Lower lobe of right lung (tissue), 2 donors: ENCODE measurements at regions not wholly inside any gene's neighbourhood (a gene's known extent, or its start where the extent isn't known, plus 50 kb on each side); places are given as distances from the start of the nearest gene placed in this dataset.
"Not testable (repeated sequence)": the region's sequence is repeated elsewhere in the genome, so short reads cannot be mapped to it uniquely, and the experiment has no call there.

Source experiments
- ATAC-seq, 2 donors: fragments of 200-7000 bp; cut with Tn5 transposase; one replicate each; pipeline ENCODE4 v1.9.1; 2020 to 2022; ENCODE audit warnings: mild to moderate bottlenecking in 2 of 2, moderate library complexity in 2 of 2
- DNase-seq: peaks from one replicate; pipeline ENCODE4 v3.0.0-alpha.2; 2020
- H3K27ac ChIP-seq: fragments of 200-600 bp; one replicate; pipeline ENCODE4 v1.8.0; 2022
- H3K27me3 ChIP-seq: fragments of 200-600 bp; one replicate; pipeline ENCODE4 v1.8.0; 2022; ENCODE audit warnings: low read depth
- H3K36me3 ChIP-seq: fragments of 200-600 bp; one replicate; pipeline ENCODE4 v1.8.0; 2022; ENCODE audit warnings: mild to moderate bottlenecking
- H3K4me1 ChIP-seq: fragments of 200-600 bp; one replicate; pipeline ENCODE4 v1.8.0; 2022
- H3K4me3 ChIP-seq: fragments of 200-600 bp; one replicate; pipeline ENCODE4 v1.8.0; 2022; ENCODE audit warnings: mild to moderate bottlenecking
- H3K9me3 ChIP-seq: fragments of 200-600 bp; one replicate; pipeline ENCODE4 v1.8.0; 2022
- CTCF ChIP-seq: fragments of 200-600 bp; IDR thresholded peaks from one replicate; pipeline ENCODE4 v1.8.0; 2022; ENCODE audit warnings: antibody characterized with exemption, mild to moderate bottlenecking
- intact Hi-C: fragments of 100-400 bp; cut with DNase I; formaldehyde crosslinking; loops from one replicate; pipeline ENCODE4 v1.11.0; 2022
- donor health status: DM: no; HTN: yes; CAD: no; lungs with severe emphysema.

DNA sequence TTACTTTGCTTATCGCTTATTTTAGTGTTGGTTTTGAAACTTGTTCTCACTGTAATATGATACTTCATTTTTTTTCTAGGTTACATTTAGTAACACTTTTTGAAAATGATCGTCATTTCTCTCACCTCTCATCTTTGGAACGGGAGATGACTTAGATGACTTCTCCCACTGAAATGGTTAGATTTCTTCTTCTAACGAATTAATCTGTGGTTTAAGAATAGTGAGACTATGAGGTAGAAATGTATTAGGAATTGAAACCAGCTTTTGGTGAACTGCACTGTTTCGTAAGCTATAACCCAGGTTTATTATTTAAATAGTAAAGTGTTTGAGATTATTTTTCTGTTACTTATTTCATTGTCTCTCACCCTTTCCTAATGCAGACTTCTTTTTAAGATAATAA, 93.7 kb downstream of the PRR15 start:
- H3K4me3 ChIP-seq = no peak overlapping the region
- intact Hi-C loops = no loop called here

DNA sequence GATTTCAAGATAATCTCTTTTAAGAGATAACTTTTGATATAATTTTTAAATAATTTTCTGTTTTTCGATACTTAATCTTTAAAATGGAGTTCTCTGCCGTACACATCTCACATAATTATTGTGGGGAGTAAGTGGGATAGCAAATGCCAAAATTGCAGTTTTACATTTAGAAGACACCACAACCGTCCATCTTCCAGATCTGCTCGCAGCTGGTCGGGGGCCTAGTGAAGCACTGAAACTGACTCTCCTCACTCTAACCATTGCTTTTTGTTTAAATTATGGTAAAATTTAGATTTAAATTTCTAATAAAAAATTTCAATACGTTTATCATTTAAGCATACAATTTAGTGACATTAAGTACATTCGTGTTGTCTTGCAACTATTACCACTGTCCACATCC, 94.2 kb downstream of the PRR15 start:
- no peak for TF ChIP-seq CTCF
- Histone ChIP-seq H3K36me3 (no peaks in the 10 kb centered on the region), H3K4me1 (no peaks in the 10 kb centered on the region), H3K4me3 (no peak overlapping the region), H3K9me3 (no peaks in the 10 kb centered on the region), H3K27me3 (no peaks in the 10 kb centered on the region), H3K27ac (no peak overlapping the region)
- intact Hi-C loops = no loop called here
- ATAC-seq (no peak), DNase-seq (no peak)

More for the DNA sequence above, 93.7 kb downstream of the PRR15 start:
- no peaks in the 10 kb centered on the region for H3K27me3 ChIP-seq
- no peaks in the 10 kb centered on the region for H3K9me3 ChIP-seq
- ATAC-seq = no peak
- no peak overlapping the region for H3K27ac ChIP-seq
- no peaks in the 10 kb centered on the region for H3K36me3 ChIP-seq
- DNase-seq = no peak
- no peaks in the 10 kb centered on the region for H3K4me1 ChIP-seq
- no peak for TF ChIP-seq CTCF

DNA sequence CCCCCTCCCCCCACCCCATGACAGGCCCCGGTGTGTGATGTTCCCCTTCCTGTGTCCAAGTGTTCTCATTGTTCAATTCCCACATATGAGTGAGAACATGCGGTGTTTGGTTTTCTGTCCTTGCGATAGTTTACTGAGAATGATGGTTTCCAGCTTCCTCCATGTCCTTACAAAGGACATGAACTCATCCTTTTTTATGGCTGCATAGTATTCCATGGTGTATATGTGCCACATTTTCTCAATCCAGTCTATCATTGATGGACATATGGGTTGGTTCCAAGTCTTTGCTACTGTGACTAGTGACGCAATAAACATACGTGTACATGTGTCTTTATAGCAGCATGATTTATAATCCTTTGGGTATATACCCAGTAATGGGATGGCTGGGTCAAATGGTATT, 95.6 kb downstream of the PRR15 start:
- ATAC-seq, H3K27ac ChIP-seq, H3K4me3 ChIP-seq, intact Hi-C loops, H3K9me3 ChIP-seq, H3K36me3 ChIP-seq, H3K4me1 ChIP-seq, DNase-seq, H3K27me3 ChIP-seq: not testable (repeated sequence)

DNA sequence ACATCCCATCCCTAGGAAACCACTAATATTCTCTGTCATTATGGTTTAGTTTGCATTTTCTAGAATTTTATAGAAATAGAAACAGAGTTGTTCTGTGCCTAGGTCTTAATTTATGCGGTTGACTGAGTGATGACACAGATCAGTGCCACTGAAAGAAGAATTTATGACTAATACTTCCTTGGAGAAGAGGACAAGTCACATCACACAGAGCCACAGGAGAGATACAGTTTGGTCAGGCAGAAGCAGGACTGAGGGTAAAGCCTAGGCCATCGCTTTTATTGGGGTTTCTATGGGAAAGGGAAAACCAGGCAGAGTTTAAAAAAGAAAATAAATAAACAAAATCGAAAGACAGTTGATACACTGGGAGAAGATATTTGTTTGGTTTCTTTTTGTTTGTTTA, 99.3 kb downstream of the PRR15 start:
- H3K27ac ChIP-seq, H3K9me3 ChIP-seq, H3K36me3 ChIP-seq, H3K4me1 ChIP-seq, ATAC-seq, DNase-seq, intact Hi-C loops, H3K4me3 ChIP-seq, H3K27me3 ChIP-seq: not testable (repeated sequence)

DNA sequence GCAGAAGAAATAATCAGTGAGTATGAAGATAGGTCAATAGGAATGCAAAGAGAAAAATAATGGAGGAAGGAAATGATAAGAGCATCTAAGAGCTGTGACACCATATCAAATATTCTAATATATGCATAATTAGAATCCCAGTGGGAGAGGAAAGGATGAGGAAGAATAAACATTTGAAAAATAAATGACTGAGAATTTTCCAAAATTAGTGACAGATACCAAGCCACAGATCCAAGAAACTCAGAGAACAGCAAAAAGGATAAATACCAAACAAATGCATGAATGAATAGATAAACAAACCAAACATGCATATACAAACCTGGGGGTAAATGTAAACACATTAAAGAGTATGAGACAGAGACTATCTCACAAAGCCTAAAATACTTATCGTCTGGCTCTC, 101.4 kb downstream of the PRR15 start:
- H3K4me3 ChIP-seq, H3K27me3 ChIP-seq, H3K4me1 ChIP-seq, intact Hi-C loops, H3K36me3 ChIP-seq, H3K27ac ChIP-seq, ATAC-seq, DNase-seq, H3K9me3 ChIP-seq: not testable (repeated sequence)

GRCh38 chr7:29667096-29667669, 103.5 kb downstream of the PRR15 start:
- H3K27me3 ChIP-seq, H3K27ac ChIP-seq, H3K4me3 ChIP-seq, H3K4me1 ChIP-seq, DNase-seq, H3K9me3 ChIP-seq, ATAC-seq, intact Hi-C loops, H3K36me3 ChIP-seq: not testable (repeated sequence)

DNA sequence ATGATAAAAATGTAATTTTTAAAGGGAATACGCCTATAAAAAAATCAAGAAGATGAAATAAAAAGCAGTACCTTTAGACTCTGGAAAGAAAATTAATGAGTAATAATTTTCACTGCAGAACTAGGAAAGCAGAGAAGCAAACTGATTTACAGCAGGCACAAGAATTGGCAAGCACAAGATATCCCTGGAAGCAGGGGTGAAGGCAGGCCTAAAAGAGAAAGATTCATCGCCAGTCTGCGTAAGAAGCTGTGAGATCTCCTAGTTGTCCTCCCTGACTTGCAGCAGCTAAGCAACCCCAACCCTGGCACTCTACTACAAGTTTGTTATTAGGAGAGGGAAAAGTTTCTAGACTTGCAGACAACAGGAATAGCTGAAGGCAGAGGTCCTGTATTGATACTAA, 107.7 kb downstream of the PRR15 start:
- intact Hi-C loops, H3K4me3 ChIP-seq, H3K4me1 ChIP-seq, H3K9me3 ChIP-seq, ATAC-seq, H3K36me3 ChIP-seq, DNase-seq, H3K27me3 ChIP-seq, H3K27ac ChIP-seq: not testable (repeated sequence)

DNA sequence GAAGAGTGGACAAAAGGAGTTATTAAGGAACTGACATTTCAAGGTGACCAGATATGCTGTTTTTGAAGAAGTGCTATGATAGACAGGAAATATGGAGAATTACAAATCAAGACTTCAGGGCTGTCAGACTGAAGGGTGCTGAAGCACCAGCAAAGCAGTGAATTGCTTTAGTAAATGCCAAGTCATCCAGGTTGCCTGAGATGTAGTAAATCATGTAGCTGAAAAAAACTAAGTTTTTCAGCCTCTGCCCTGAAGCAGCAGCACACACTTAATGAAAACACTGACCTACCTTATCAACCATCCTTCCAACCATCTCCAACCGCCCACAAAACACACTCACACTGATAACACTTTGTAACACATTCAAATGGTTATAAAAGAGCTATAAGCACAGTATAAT, 110.0 kb downstream of the PRR15 start:
- H3K4me3 ChIP-seq, H3K4me1 ChIP-seq, DNase-seq, H3K27me3 ChIP-seq, H3K27ac ChIP-seq, H3K36me3 ChIP-seq, intact Hi-C loops, H3K9me3 ChIP-seq, ATAC-seq: not testable (repeated sequence)

GRCh38 chr7:29674626-29675025, 111.0 kb downstream of the PRR15 start:
- DNase-seq, ATAC-seq, H3K27ac ChIP-seq, intact Hi-C loops, H3K36me3 ChIP-seq, H3K4me3 ChIP-seq, H3K4me1 ChIP-seq, H3K9me3 ChIP-seq, H3K27me3 ChIP-seq: not testable (repeated sequence)

DNA sequence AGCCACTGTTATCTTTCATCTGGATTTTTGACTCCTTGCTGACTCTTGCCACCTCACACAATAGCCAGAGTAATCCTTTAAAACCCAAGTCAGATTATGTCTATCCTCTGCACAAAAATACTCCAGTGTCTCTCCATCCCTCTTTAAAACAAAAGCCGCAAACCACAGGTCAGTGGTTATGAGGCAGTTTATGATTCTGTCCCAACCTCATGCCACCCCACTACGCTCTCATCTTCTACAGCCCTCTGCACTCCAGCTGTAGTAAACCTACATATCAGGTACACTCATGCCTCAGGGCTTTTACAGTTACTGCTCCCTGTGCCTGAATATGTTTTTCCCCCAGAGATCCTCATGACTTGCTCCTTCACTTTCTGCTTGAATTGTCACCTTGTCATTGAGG, 113.6 kb downstream of the PRR15 start:
- H3K27ac ChIP-seq, H3K4me1 ChIP-seq, H3K4me3 ChIP-seq, H3K27me3 ChIP-seq, H3K9me3 ChIP-seq, intact Hi-C loops, DNase-seq, ATAC-seq, H3K36me3 ChIP-seq: not testable (repeated sequence)

DNA sequence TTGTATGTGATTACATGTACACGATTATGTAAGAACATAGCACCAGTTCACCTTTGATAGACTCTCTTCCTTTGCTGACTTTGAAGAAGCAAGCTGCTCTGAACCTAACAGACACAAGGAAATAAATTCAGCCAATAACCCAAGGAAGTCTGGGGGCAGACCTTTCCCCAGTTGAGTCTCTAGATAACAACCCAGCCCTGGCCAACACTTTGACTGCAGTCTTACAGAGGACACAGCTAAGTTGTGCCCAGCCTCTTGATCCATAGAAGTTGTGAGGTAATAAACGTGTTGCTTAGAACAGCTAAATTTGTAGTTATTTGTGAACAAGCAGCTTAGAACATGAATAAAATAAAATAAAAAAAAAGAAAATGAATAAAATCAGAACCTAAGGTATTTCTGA, 116.3 kb downstream of the PRR15 start:
- H3K27me3 ChIP-seq, H3K9me3 ChIP-seq, H3K4me3 ChIP-seq, H3K4me1 ChIP-seq, H3K27ac ChIP-seq, intact Hi-C loops, DNase-seq, H3K36me3 ChIP-seq, ATAC-seq: not testable (repeated sequence)

GRCh38 chr7:29680601-29681000, 117.0 kb downstream of the PRR15 start:
- H3K4me1 ChIP-seq, H3K27ac ChIP-seq, H3K27me3 ChIP-seq, H3K36me3 ChIP-seq, ATAC-seq, intact Hi-C loops, H3K4me3 ChIP-seq, DNase-seq, H3K9me3 ChIP-seq: not testable (repeated sequence)
